ENCODE measurements at regions not wholly inside any gene's neighbourhood (a gene's known extent, or its start where the extent isn't known, plus 50 kb on each side); places are given as distances from the start of the nearest gene placed in this dataset.

GRCh38 chr17:79263191-79263590, 188.6 kb downstream of the ENGASE start:
- Histone ChIP-seq H3K36me3 (ENCODE audit: insufficient read depth, low read length) (no peaks in the 10 kb centered on the region), H3K79me2 (replicated peaks; ENCODE audit: insufficient read depth, low read length) (no peaks in the 10 kb centered on the region), H3K9me2 (ENCODE audit: insufficient read depth, low read length) (no peaks in the 10 kb centered on the region), H3K9me3 (ENCODE audit: low read length) (no peaks in the 10 kb centered on the region), H3K27ac (ENCODE audit: low read length) (no peak overlapping the region), H3F3A (ENCODE audit: insufficient read depth, low read length, poor library complexity, severe bottlenecking) (no peaks in the 10 kb centered on the region), H3K9ac (ENCODE audit: low read length) (no peak overlapping the region), H3K4me3 (ENCODE audit: low read length) (no peak overlapping the region), H2AFZ (ENCODE audit: low read depth, low read length) (no peak overlapping the region), H3K27me3 (ENCODE audit: insufficient read depth, low read depth, low read length) (no peaks in the 10 kb centered on the region), H4K20me1 (ENCODE audit: insufficient read depth) (no peaks in the 10 kb centered on the region), H3K4me2 (ENCODE audit: low read length) (no peak overlapping the region)
- TF ChIP-seq, protein P1, sequence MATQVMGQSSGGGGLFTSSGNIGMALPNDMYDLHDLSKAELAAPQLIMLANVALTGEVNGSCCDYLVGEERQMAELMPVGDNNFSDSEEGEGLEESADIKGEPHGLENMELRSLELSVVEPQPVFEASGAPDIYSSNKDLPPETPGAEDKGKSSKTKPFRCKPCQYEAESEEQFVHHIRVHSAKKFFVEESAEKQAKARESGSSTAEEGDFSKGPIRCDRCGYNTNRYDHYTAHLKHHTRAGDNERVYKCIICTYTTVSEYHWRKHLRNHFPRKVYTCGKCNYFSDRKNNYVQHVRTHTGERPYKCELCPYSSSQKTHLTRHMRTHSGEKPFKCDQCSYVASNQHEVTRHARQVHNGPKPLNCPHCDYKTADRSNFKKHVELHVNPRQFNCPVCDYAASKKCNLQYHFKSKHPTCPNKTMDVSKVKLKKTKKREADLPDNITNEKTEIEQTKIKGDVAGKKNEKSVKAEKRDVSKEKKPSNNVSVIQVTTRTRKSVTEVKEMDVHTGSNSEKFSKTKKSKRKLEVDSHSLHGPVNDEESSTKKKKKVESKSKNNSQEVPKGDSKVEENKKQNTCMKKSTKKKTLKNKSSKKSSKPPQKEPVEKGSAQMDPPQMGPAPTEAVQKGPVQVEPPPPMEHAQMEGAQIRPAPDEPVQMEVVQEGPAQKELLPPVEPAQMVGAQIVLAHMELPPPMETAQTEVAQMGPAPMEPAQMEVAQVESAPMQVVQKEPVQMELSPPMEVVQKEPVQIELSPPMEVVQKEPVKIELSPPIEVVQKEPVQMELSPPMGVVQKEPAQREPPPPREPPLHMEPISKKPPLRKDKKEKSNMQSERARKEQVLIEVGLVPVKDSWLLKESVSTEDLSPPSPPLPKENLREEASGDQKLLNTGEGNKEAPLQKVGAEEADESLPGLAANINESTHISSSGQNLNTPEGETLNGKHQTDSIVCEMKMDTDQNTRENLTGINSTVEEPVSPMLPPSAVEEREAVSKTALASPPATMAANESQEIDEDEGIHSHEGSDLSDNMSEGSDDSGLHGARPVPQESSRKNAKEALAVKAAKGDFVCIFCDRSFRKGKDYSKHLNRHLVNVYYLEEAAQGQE (IDR thresholded peaks at IDR 0.05; ENCODE audit: borderline replicate concordance), result no peak
- TF ChIP-seq EP300 (conservative IDR thresholded peaks at IDR 0.05; ENCODE audit: poor library complexity, severe bottlenecking) (no peak), SMC3 (conservative IDR thresholded peaks at IDR 0.05; ENCODE audit: poor library complexity) (no peak), CTCF (IDR thresholded peaks at IDR 0.05; ENCODE audit: poor library complexity, severe bottlenecking) (no peak), MXI1 (conservative IDR thresholded peaks at IDR 0.05; ENCODE audit: poor library complexity, severe bottlenecking) (no peak), TAF1 (IDR thresholded peaks at IDR 0.05; ENCODE audit: low read depth) (no peak), RAD21 (conservative IDR thresholded peaks at IDR 0.05) (no peak)

DNA sequence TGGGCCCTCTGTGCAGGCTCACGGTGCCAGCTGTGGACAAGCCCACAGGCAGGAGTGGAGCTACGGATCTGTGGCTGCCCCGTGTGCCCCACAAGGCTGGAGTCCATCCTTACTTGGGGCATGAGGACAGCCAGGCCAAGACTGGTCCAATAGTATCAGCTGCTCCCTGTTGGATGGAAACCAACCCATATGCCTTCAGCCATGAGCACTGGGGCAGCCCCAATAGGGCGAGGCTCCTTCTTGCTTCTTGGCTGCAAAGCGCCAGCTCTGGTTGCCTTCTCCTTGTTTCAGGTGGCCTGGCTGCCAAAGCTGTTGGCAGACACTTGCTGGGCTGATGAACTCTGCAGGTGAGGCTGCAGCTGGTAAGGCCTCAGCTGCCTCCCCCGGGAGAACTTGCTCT, 188.0 kb downstream of the ENGASE start:
- Histone ChIP-seq H3K36me3 (ENCODE audit: insufficient read depth, low read length) (no peaks in the 10 kb centered on the region), H3K9ac (ENCODE audit: low read length) (no peak overlapping the region), H3F3A (ENCODE audit: insufficient read depth, low read length, poor library complexity, severe bottlenecking) (no peaks in the 10 kb centered on the region), H3K9me2 (ENCODE audit: insufficient read depth, low read length) (no peaks in the 10 kb centered on the region), H3K27ac (ENCODE audit: low read length) (no peak overlapping the region), H3K79me2 (replicated peaks; ENCODE audit: insufficient read depth, low read length) (no peaks in the 10 kb centered on the region), H3K4me2 (ENCODE audit: low read length) (no peak overlapping the region), H3K4me3 (ENCODE audit: low read length) (no peak overlapping the region), H3K27me3 (ENCODE audit: insufficient read depth, low read depth, low read length) (no peaks in the 10 kb centered on the region), H2AFZ (ENCODE audit: low read depth, low read length) (no peak overlapping the region), H3K9me3 (ENCODE audit: low read length) (no peaks in the 10 kb centered on the region), H4K20me1 (ENCODE audit: insufficient read depth) (no peaks in the 10 kb centered on the region)
- TF ChIP-seq TAF1 (IDR thresholded peaks at IDR 0.05; ENCODE audit: low read depth), result no peak
- TF ChIP-seq EP300 (conservative IDR thresholded peaks at IDR 0.05; ENCODE audit: poor library complexity, severe bottlenecking), result no peak
- TF ChIP-seq, protein P1 (IDR thresholded peaks at IDR 0.05; ENCODE audit: borderline replicate concordance), result no peak
- no peak for TF ChIP-seq CTCF (IDR thresholded peaks at IDR 0.05; ENCODE audit: poor library complexity, severe bottlenecking)
- TF ChIP-seq POLR2AphosphoS5 (IDR thresholded peaks at IDR 0.05), result no peak

Measured in neural cell (in vitro differentiated cells).